ENCODE measurements at regions not wholly inside any gene's neighbourhood (a gene's known extent, or its start where the extent isn't known, plus 50 kb on each side); places are given as distances from the start of the nearest gene placed in this dataset.

DNA sequence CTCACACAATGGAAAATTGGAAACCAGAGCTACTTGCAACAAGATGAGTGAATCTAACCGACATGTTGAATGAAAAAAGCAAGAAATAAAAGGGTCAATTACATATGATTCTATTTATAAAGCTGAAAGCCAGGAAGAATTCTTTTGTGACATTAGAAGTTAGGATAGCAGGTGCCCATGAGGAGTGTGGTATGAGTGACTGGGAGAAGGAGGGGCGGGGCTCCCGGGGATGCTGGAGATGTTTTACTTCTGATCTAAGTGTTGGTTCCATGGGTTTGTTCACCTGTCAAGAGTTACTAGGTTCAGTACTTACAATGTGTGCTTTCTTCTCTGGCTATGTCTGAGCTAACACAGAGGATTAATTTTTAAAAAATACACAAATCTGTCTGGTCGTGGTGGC lies 60.8 kb downstream of the NSMCE3 start:
- no peak for DNase-seq (ENCODE audit: low read depth, low spot score)

DNA sequence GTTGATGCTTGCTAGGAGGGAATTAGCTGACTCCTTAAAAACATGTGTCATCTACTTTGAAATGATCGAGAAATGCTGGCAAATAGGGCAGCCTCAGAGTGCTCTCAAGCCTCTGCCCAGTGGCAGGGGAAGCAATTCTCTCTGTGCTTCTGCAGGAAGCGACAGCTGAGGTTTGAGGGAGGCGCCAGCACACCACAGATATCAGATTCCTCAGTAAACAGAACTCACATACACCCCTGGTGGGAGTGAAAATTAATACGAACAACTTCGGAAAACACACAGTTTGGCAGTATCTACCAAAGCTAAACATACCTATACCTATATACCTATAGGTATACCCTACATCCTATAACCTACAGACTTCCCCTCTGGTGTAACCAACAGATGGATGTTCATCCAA lies 61.3 kb downstream of the NSMCE3 start:
- no peak for DNase-seq (ENCODE audit: low read depth, low spot score)

GRCh38 chr15:29207758-29208108 lies 61.9 kb downstream of the NSMCE3 start:
- no peak for DNase-seq (ENCODE audit: low read depth, low spot score)

GRCh38 chr15:29207027-29207757 lies 62.4 kb downstream of the NSMCE3 start:
- DNase-seq (ENCODE audit: low read depth, low spot score) = no peak

DNA sequence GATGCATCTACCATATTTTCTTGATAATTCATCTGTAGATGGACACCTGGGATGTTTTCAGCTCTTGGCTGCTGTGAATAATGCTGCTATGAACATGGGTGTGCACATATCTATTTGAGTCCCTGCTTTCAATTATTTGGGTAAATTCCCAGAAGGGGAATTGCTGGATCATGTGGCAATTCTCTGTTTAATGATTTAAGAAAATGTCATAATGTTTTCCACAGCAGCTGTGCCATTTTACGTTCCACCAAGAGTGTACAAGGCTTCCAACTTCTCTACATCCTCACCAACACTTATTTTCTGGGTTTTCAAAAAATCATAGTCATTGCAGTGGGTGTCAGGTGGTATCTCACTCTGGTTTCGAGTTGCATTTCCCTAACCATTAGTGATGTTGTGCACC lies 64.4 kb downstream of the NSMCE3 start:
- DNase-seq (ENCODE audit: low read depth, low spot score) = no peak

DNA sequence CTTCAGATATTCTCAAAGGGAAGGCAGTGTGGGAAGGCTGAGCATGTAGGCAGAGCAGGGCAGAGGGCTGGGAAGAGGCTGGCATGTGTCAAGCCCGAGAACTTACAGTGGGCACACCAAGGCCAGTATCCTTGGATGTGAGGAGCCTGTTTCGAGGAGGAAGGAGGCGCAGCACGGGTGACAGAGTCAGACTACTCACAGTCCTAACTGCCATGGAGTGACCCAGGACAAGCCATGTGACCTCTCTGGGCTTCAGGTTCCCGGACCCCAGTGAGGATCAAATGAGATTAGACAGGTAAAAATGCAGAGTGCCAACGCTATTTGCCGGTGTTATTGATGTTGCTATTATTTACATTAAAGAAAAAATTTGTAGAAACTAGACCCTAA lies 65.3 kb downstream of the NSMCE3 start:
- DNase-seq (ENCODE audit: low read depth, low spot score) = no peak

DNA sequence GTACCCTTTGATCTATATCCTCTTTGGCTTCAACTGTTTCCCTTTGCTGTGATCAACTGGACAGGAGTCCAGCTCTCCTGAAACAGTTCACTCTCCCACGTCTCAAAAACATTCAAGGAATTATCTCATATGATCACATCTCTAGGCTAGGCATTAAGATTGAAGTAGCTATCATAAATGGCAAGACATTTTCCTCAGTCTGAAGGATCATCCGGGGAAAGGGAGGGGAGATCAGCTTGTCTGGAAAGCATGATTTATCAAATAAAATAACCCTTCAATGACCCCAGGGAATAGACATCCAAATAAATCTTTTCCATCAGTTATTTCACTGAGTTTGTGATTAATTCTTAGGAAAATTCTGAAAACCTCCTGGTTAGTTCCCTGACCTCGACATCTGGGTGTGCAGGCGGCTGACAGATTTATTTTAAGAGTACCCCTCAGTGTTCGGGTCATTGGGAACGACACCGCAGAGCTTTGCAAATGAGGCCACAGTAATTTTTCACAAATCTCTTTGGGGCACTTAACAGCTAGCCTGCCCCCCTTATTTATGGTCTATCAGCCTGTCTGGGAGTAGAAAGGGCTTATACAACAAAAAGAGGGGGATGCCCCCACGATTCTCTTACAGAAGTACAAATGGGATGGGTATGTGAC lies 65.8 kb downstream of the NSMCE3 start:
- no peak for DNase-seq (ENCODE audit: low read depth, low spot score)

DNA sequence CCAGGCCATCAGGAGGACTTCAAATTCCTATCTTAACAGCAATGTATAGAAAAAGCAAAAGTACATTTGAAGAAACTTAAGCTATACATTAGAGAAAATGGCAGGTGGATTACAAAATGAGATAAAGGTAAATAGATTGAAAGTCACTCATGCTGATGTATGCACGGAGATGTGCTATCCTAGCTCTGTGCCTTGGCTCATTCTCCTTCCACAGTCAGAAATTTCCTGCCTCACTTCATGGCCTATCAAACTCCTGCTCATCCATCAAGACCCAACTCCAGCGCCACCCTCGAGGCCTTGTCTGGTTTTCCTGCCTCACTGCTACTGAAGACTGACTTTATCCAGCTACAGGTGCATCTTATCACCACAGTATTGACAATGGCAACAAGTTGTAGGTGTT lies 72.9 kb downstream of the NSMCE3 start:
- DNase-seq (ENCODE audit: low read depth, low spot score) = no peak

- DNase-seq (ENCODE audit: low read depth, low spot score) = peak; percentile 57
These were observed 73.3 kb downstream of the NSMCE3 start for GRCh38 chr15:29196290-29196689.

GRCh38 chr15:29194866-29195265 lies 74.8 kb downstream of the NSMCE3 start:
- DNase-seq (ENCODE audit: low read depth, low spot score) = no peak

- peak; percentile 25 for DNase-seq (ENCODE audit: low read depth, low spot score)
These were observed 86.4 kb downstream of the NSMCE3 start for GRCh38 chr15:29183071-29183831.

- no peak for DNase-seq (ENCODE audit: low read depth, low spot score)
These were observed 87.0 kb downstream of the NSMCE3 start for GRCh38 chr15:29182590-29182989.

DNA sequence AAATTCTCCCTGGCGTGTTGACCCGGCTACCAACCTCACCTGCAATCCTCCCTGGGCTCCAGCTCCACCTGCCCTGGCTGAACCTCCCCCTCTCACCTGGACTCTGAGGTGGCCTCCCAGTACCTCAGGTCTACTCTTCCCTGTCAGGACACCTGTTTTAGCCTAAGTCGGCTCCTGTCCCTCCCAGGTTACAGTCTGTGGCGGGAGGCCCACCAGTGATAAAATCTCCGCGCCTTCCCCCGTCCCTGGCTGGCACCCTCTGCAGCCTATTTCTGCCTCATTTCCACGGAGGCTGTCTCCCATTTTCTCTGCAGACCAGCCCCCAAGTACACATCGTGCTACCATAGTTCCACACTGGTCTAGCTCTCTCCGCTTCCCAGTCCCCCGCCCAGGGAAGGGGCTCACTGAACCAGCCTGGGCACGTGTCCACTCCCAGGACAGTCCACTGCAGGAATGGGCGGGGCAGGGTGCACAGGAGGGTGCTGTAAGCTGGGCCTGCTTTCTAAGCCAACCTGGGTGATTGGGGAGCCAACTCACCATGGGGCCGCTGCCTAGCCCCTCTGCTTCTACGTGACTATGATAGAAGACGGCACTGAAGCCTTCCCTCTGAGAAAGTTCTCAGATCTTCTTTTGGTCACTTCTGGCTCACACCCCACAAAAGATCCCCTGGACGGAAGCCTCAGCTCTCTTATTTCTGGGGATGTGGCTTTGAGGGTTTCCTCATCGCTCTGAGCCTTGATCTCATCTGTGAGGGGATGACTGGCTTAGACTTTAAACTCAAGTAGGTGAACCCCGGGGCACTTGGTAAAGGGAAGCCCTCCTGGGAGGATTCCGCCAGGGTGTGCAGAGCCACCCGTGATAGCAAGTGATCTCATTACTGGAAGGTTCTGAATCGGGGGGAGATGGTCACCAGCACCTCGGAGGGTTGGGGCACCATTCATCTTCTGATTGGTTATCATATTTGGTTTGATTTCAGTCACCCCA lies 96.6 kb downstream of the NSMCE3 start:
- no peak for DNase-seq (ENCODE audit: low read depth, low spot score)

DNA sequence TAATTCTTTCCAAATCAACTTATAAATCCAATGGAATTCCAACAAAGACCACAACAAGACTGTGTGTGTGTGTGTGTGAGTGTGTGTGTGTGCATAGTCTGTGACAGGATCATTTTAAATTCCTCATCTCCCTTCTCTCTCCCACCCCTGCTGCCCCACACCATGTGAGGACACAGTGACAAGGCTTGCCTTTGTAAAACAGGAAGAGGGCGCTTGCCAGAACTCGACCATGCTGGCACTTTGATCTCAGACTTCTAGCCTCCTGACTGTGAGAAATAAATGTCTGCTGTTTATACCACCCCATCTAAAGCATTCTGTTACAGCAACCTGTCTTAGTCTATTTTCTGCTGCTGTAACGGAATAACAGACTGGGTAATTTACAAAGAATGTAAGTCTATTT lies 99.1 kb downstream of the NSMCE3 start:
- no peak for DNase-seq (ENCODE audit: low read depth, low spot score)

Data from ELF-1 (cell line).